H1 (cell line): ENCODE measurements at regions not wholly inside any gene's neighbourhood (a gene's known extent, or its start where the extent isn't known, plus 50 kb on each side); places are given as distances from the start of the nearest gene placed in this dataset.

Experiments
- CTCF ChIA-PET: fragments of 300-600 bp; sonication (Branson Sonifier 250); formaldehyde crosslinking; loops from one replicate; lab custom pipeline; 2021; ENCODE audit not compliant: partially characterized antibody; lab: Charles Lee
- POLR2A ChIA-PET: fragments of 300-600 bp; sonication (Branson Sonifier 250); formaldehyde crosslinking; loops from one replicate; lab custom pipeline; 2021; ENCODE audit warnings: inconsistent platforms; ENCODE audit not compliant: partially characterized antibody; lab: Charles Lee
- DNase-seq, 2 experiments: peaks; one replicate each; pipeline versions ENCODE4 v3.0.0 to v3.0.0-alpha.2; 2010 to 2022; ENCODE audit warnings: low spot score in 2 of 2, low read depth in 1 of 2, mixed read lengths in 1 of 2
- FAIRE-seq: peaks from 2 replicates; lab custom pipeline; 2011; peaks lifted over from hg19 to GRCh38; lab: Jason Lieb, UNC
- H2AFZ ChIP-seq: 2 replicates; pipeline ENCODE4 v1.8.1; 2012; ENCODE audit warnings: low read length, inconsistent platforms
- H2AK5ac ChIP-seq: 2 replicates; pipeline ENCODE4 v1.6.1; 2013; ENCODE audit warnings: low read depth, low read length
- H2BK120ac ChIP-seq: replicated peaks from 2 replicates; pipeline ENCODE3; 2013; ENCODE audit warnings: low read depth, low read length, inconsistent platforms
- H2BK12ac ChIP-seq: 2 replicates; pipeline ENCODE4 v1.6.1; 2013; ENCODE audit warnings: low read depth, low read length
- H2BK15ac ChIP-seq: 2 replicates; pipeline ENCODE4 v1.6.1; 2013; ENCODE audit warnings: low read length
- H2BK20ac ChIP-seq: 2 replicates; pipeline ENCODE4 v1.6.1; 2013; ENCODE audit warnings: low read length
- H2BK5ac ChIP-seq: 2 replicates; pipeline ENCODE4 v1.6.1; 2013; ENCODE audit warnings: low read depth, low read length
- H3K14ac ChIP-seq: 2 replicates; pipeline ENCODE4 v1.6.1; 2013; ENCODE audit warnings: inconsistent platforms; ENCODE audit not compliant: insufficient read length
- H3K18ac ChIP-seq: 2 replicates; pipeline ENCODE4 v1.6.1; 2013; ENCODE audit warnings: low read length; ENCODE audit errors: extremely low read depth
- H3K23ac ChIP-seq: 2 replicates; pipeline ENCODE4 v1.6.1; 2013; ENCODE audit warnings: inconsistent platforms; ENCODE audit not compliant: insufficient read length
- H3K23me2 ChIP-seq: 2 replicates; pipeline ENCODE4 v1.6.1; 2013; ENCODE audit warnings: low read depth, low read length
- H3K27ac ChIP-seq: 2 replicates; pipeline ENCODE4 v1.6.1; 2011; ENCODE audit warnings: low read depth, low read length, inconsistent platforms
- H3K27me3 ChIP-seq, 4 experiments: replicated peaks in 1 of 4; 1 replicate in 1 of 4; 2 replicates in 3 of 4; pipeline versions ENCODE4 v1.6.1 to v1.8.1; 2011 to 2013; ENCODE audit warnings: low read length in 3 of 4, mild to moderate bottlenecking in 3 of 4, inconsistent platforms in 2 of 4, mixed read lengths in 2 of 4, moderate library complexity in 1 of 4; ENCODE audit not compliant: control insufficient read depth in 3 of 4, insufficient read depth in 3 of 4; ENCODE audit errors: extremely low read depth in 1 of 4
- H3K36me3 ChIP-seq, 4 experiments: 2 replicates each; pipeline versions ENCODE4 v1.6.1 to v1.8.1; 2011 to 2013; ENCODE audit warnings: mild to moderate bottlenecking in 4 of 4, low read length in 3 of 4, moderate library complexity in 2 of 4, control low read depth in 1 of 4, inconsistent platforms in 1 of 4; ENCODE audit not compliant: insufficient read depth in 4 of 4, control insufficient read depth in 2 of 4
- H3K4ac ChIP-seq: replicated peaks from 2 replicates; pipeline ENCODE3; 2013; ENCODE audit warnings: low read length, low read depth, mixed read lengths, inconsistent platforms; ENCODE audit not compliant: insufficient read length
- H3K4me1 ChIP-seq, 4 experiments: replicated peaks in 1 of 4; 1 replicate in 1 of 4; 2 replicates in 3 of 4; pipeline versions ENCODE4 v1.6.1 to v1.8.1; 2011 to 2013; ENCODE audit warnings: low read length in 3 of 4, inconsistent platforms in 2 of 4, mixed read lengths in 1 of 4; ENCODE audit not compliant: insufficient read depth in 4 of 4, control insufficient read depth in 3 of 4
- H3K4me2 ChIP-seq, 2 experiments: 2 replicates each; pipeline versions ENCODE4 v1.6.1 to v1.8.1; 2011 to 2013; ENCODE audit warnings: low read depth in 2 of 2, low read length in 2 of 2, control low read depth in 1 of 2, inconsistent platforms in 1 of 2, mild to moderate bottlenecking in 1 of 2; ENCODE audit not compliant: insufficient read depth in 1 of 2
- H3K4me3 ChIP-seq, 4 experiments: fragments of 200-600, 300-600 bp in 1 of 4; sonication (generic), shearing (Covaris generic), sonication (Bioruptor Twin) in 1 of 4; 2 replicates each; pipeline versions ENCODE4 v1.5.1 to v1.8.1; 2011 to 2016; ENCODE audit warnings: low read length in 4 of 4, low read depth in 3 of 4, control low read depth in 2 of 4, inconsistent platforms in 2 of 4, mild to moderate bottlenecking in 2 of 4, mixed read lengths in 1 of 4, moderate library complexity in 1 of 4; ENCODE audit not compliant: insufficient read depth in 2 of 4; ENCODE audit errors: extremely low read depth in 1 of 4
- H3K56ac ChIP-seq: replicated peaks from 2 replicates; pipeline ENCODE3; 2013; ENCODE audit warnings: low read depth, mild to moderate bottlenecking, mixed read lengths, low read length, inconsistent platforms; ENCODE audit not compliant: insufficient read length
- H3K79me1 ChIP-seq: 2 replicates; pipeline ENCODE4 v1.6.1; 2013; ENCODE audit warnings: low read depth, low read length, control low read depth
- H3K79me2 ChIP-seq, 2 experiments: 2 replicates each; pipeline versions ENCODE4 v1.6.1 to v1.8.1; 2012 to 2013; ENCODE audit warnings: low read length in 2 of 2, mild to moderate bottlenecking in 2 of 2, inconsistent platforms in 1 of 2; ENCODE audit not compliant: insufficient read depth in 2 of 2, control insufficient read depth in 1 of 2
- H3K9ac ChIP-seq, 4 experiments: replicated peaks in 1 of 4; 1 replicate in 1 of 4; 2 replicates in 3 of 4; pipeline versions ENCODE4 v1.6.1 to v1.8.1; 2011 to 2013; ENCODE audit warnings: low read depth in 3 of 4, low read length in 3 of 4, control low read depth in 2 of 4, mild to moderate bottlenecking in 2 of 4, moderate library complexity in 2 of 4, inconsistent platforms in 1 of 4; ENCODE audit errors: extremely low read depth in 1 of 4
- H3K9me3 ChIP-seq, 2 experiments: 2 replicates each; pipeline versions ENCODE4 v1.6.1 to v1.8.1; 2012 to 2013; ENCODE audit warnings: mild to moderate bottlenecking in 2 of 2, moderate library complexity in 2 of 2, control low read depth in 1 of 2, inconsistent platforms in 1 of 2, low read depth in 1 of 2, low read length in 1 of 2, mixed read lengths in 1 of 2; ENCODE audit not compliant: insufficient read depth in 2 of 2
- H4K20me1 ChIP-seq, 2 experiments: replicated peaks in 1 of 2; 2 replicates each; pipeline versions ENCODE3 to v1.8.1; 2011 to 2013; ENCODE audit warnings: inconsistent platforms in 2 of 2, low read length in 2 of 2, mild to moderate bottlenecking in 1 of 2; ENCODE audit not compliant: insufficient read depth in 2 of 2, control insufficient read depth in 1 of 2
- H4K5ac ChIP-seq: 2 replicates; pipeline ENCODE4 v1.6.1; 2013; ENCODE audit warnings: low read length, low read depth, mixed read lengths, inconsistent platforms; ENCODE audit not compliant: insufficient read length
- H4K8ac ChIP-seq: 2 replicates; pipeline ENCODE4 v1.8.0; 2013; ENCODE audit warnings: mild to moderate bottlenecking, moderate library complexity, low read length, inconsistent platforms; ENCODE audit not compliant: insufficient read depth; ENCODE audit errors: extremely low read depth
- H4K91ac ChIP-seq: replicated peaks from 2 replicates; pipeline ENCODE3; 2013; ENCODE audit warnings: low read length, mixed read lengths, inconsistent platforms; ENCODE audit not compliant: insufficient read length
- ATF2 ChIP-seq: IDR thresholded peaks from 2 replicates; pipeline ENCODE4 v1.6.1; 2012; ENCODE audit warnings: low read length, inconsistent platforms
- ATF3 ChIP-seq: IDR thresholded peaks from 2 replicates; pipeline ENCODE4 v1.6.1; 2011; ENCODE audit warnings: low read depth, mild to moderate bottlenecking, low read length; ENCODE audit not compliant: insufficient read depth
- CREB1 ChIP-seq: IDR thresholded peaks from 2 replicates; pipeline ENCODE4 v1.6.1; 2012; ENCODE audit warnings: inconsistent platforms
- CTBP2 ChIP-seq: IDR thresholded peaks from 2 replicates; pipeline ENCODE4 v1.7.0; 2011; ENCODE audit warnings: borderline replicate concordance, mild to moderate bottlenecking, moderate library complexity, mixed read lengths, low read length; ENCODE audit not compliant: insufficient read depth, insufficient read length
- GTF2F1 ChIP-seq: IDR thresholded peaks from 2 replicates; pipeline ENCODE4 v1.6.1; 2012; ENCODE audit warnings: low read depth, low read length, improper control_type of control experiment, borderline replicate concordance
- POLR2AphosphoS5 ChIP-seq: IDR thresholded peaks from 2 replicates; pipeline ENCODE4 v1.6.1; 2011; ENCODE audit warnings: low read depth, low read length
- SP2 ChIP-seq: IDR thresholded peaks from 2 replicates; pipeline ENCODE4 v1.6.1; 2012; ENCODE audit warnings: mild to moderate bottlenecking, low read length, inconsistent platforms
- WGBS, 2 experiments: shearing (Covaris generic) in 1 of 2; methylation state at CpG; one replicate each; pipeline versions ENCODE4 v1.1.6 to v1.1.7; 2013 to 2015; ENCODE audit warnings: low lambda C conversion rate in 2 of 2, mixed read lengths in 2 of 2, inconsistent platforms in 1 of 2, low coverage in 1 of 2, missing lambda C conversion rate in 1 of 2; ENCODE audit not compliant: insufficient replicate concordance in 2 of 2, insufficient coverage in 1 of 2, insufficient read length in 1 of 2; ENCODE audit errors: extremely low coverage in 1 of 2, missing lambda C conversion rate in 1 of 2; 5-methylcytosine and 5-hydroxymethylcytosine counted together

- Histone ChIP-seq H2BK120ac (no peak overlapping the region), H3K9ac (no peak overlapping the region), H2AFZ (no peak overlapping the region), H2BK20ac (no peak overlapping the region), H4K8ac (no peak overlapping the region; the same call in 1 of the 2 replicates), H2BK15ac (no peak overlapping the region), H4K91ac (no peak overlapping the region), H3K14ac (no peak overlapping the region), H3K9me3 (no peaks in the 10 kb centered on the region; a peak in 1 of 4 replicates), H2AK5ac (no peak overlapping the region), H3K27me3 (no peaks in the 10 kb centered on the region), H3K23me2 (no peaks in the 10 kb centered on the region), H4K20me1 (no peaks in the 10 kb centered on the region), H3K79me1 (no peaks in the 10 kb centered on the region), H3K4me1 (no peaks in the 10 kb centered on the region), H3K4me3 (no peak overlapping the region), H3K36me3 (no peaks in the 10 kb centered on the region), H3K23ac (no peak overlapping the region), H3K18ac (no peak overlapping the region), H3K56ac (no peak overlapping the region), H3K4me2 (no peak overlapping the region), H2BK5ac (no peak overlapping the region), H3K4ac (no peak overlapping the region), H3K27ac (no peak overlapping the region), H3K79me2 (no peaks in the 10 kb centered on the region), H2BK12ac (no peak overlapping the region), H4K5ac (no peak overlapping the region)
- WGBS, 2 experiments, result 85% methylated on average over 7 of the region's 10 CpGs; no CpG with 5 or more reads in 1 of the 2 experiments
- DNase-seq (no peak), FAIRE-seq (no peak)
- CTCF ChIA-PET, result no interaction called here
- POLR2A ChIA-PET, result no interaction called here
- TF ChIP-seq CTBP2 (no peak), ATF3 (no peak), CREB1 (no peak), POLR2AphosphoS5 (no peak), GTF2F1 (no peak), SP2 (no peak), ATF2 (no peak)
Measured at GRCh38 chr4:1558205-1558604, 125.9 kb downstream of the FAM53A start.
